Fibroblast of skin of abdomen (primary cell): ENCODE measurements at regions not wholly inside any gene's neighbourhood (a gene's known extent, or its start where the extent isn't known, plus 50 kb on each side); places are given as distances from the start of the nearest gene placed in this dataset.
A peak's percentile ranks its signal among the peaks of the same experiment; 100 is the strongest.
"Not testable (repeated sequence)": the region's sequence is repeated elsewhere in the genome, so short reads cannot be mapped to it uniquely, and the experiment has no call there.

ENCODE experiments used
- DNase-seq: peaks from one replicate; pipeline ENCODE4 v3.0.0-alpha.2; 2013

DNA sequence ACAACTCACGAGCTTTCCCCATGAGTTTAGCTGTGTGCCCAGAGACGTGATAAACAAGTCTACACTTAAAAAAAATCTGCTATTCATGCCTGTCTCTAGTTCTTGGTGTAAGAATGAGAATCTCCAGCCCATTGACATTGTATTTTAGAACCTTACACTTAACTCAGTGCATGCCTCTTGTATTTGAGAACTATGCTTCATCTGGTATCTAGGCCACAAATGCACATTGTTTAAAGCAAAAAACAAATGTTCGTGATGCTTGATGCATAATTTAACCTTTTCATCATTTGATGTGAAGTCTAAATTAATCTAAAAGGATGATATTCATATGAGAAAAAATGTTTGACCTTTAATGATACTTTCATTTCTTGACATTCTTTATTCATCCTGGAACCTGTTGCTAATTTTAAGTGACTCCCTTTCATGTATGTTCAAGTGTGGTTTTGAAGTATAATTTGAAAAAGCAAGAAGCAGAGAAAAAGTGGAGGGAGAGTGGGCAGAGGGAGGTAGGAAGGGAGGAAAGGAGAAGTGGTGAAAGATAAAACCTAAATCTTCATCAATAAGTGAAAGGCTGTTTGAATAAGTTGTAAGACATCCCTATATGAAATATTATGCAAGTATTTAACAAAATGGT lies 116.9 kb downstream of the PFDN4 start:
- DNase-seq, result no peak

DNA sequence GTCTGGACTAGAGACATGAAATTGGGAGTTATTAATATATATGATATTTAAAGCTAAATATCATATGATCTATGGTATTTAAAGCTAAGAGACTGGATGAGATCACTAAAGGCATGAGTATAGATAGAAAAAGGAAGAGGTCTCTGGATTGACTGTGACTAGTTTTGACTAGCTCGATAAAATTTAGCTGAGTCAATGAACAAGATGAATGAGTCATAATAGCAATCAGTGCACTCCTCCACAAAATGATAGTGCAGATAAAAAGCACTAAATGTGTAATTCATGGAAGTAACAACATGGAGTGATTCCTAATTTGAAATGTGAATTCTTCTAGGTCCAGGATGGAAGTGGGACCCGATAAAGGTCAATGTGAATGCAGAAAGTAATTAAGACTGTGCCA lies 127.4 kb downstream of the PFDN4 start:
- DNase-seq, result peak; percentile 32

DNA sequence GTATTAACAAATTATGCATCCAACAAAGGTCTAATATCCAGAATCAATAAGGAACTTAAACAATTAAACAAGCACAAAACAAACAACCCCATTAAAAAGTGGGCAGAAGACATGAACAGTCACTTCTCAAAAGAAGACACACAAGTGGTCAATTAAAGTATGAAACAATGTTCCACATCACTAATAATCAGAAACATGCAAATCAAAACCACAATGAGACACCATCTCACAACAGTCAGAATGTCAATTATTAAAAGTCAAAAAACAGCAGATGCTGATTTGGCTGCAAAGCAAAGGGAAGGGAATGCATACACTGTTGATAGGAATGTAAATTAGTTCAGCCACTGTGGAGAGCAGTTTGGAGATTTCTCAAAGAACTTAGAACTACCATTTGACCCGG lies 129.3 kb downstream of the PFDN4 start:
- peak; percentile 15 for DNase-seq

DNA sequence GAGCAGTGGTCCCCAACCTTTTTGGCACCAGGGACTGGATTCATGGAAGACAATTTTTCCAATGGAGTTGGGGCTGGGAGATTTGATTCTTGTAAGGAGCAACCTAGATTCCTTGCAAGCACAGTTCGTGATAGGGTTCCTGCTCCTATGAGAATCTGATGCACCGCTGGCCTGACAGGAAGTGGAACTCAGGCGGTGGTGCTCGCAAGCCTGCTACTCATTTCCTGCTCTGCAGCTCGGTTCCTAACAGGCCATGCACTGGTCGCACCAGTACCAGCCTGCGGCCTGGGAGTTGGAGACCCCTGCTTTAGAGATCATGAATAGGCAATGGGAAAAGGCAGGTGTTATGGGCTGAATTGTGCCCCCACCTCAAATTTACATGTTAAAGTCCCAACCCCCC lies 131.2 kb downstream of the PFDN4 start:
- DNase-seq, result no peak

DNA sequence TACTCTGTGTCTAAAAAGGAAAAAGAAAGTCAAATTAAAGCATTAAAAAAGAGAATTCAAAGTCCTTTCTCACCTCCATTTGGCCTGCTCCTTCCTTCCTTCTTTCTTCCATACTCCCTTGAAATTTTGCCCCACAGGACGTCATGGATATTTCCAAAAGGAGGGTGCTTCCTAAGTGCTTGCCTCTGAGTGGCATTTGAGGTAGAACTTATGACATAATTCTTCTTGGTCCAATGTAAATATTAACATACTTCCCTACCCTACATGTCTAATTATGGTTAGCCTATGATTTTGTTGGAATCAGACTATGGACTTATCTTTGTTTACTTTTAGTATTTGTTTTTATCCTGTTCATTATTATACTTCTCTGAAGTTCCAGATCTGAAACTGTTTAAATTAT lies 132.3 kb downstream of the PFDN4 start:
- DNase-seq, result no peak

DNA sequence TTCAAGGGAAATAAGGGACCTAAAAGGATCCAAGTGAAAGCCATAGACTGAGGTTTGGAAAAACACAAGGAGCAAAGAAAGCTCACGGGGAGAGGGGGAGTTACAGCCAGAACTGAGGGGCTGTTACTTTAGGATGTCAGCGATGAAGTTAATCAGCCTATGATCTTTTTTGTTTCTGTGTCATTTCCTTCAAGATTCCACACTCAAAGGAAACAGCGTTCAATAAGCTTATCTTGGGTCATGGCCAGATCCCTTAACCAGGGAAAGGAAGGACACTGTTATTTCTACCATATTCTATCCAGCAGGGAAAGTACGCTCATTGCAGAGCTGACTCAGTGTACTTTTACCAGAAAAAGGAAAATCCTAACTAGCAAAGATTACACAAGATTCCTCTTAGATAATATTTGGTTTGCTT lies 132.8 kb downstream of the PFDN4 start:
- DNase-seq, result peak; percentile 85

DNA sequence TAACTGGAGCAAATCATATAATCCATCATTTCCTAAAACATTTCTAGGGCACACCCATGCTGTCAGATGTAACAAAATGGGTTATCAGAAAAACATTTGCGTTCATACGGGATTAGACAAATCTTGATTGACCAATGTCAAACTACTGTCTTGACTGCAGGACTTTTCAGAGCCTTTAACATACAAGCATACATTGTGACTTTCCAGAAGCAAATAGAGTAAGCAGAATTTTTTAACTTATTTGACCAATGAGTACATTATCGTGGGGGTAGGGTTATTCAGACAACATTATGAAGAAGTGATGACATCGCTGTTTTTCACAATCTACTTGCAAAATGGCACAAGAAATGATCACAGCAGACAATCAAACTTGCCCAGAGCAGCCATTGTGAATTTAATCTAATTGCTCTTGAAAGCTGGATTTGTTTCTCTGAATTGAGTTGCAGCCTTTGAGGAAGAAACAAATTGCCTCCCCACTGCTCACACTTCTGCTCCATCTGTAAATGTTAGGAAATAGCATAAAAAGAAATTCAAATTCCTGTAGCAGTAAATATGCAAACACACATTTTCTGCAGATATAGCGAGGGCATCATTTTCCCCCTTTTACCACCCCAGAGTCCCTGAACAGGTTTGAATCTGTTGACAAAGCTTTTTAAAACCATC lies 133.0 kb upstream of the DOK5 start:
- no peak for DNase-seq

DNA sequence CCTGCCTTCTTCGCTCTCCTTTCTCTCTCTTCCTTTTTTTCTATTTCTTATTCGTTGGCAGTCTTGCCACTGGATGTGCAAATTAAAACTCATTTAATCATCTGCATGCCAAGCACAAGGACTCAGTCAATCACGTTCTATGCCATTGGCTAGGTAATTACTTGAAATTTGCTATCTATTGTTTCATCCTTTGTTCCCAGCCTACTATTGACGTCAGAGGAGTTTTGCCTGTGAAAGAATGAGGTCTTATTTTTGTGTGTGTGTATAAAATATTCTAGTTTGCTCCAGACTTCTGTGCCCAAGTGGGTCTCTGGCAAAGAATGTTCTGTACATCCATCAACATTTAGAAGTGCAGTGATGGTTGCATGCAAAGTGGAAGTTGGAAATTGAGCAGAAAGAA lies 132.3 kb upstream of the DOK5 start:
- no peak for DNase-seq

DNA sequence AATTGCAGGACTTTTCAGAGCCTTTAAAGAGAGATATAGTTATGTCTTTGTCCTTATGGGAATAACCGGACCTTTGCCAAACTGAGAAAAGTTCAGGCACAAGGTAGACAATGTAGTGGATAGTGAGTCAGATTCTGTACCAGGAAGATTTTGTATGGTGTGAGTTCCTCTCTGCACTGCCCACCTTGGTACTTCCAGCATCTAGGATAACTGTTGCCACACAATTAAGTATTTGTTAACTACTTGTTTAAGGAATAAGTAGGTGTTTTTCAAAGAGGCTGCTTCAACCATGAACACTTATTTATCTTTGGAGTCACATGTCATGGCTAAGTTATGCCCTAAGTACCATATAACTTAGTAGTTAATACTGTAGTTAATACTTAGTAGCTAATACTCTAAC lies 131.8 kb upstream of the DOK5 start:
- DNase-seq, result no peak

DNA sequence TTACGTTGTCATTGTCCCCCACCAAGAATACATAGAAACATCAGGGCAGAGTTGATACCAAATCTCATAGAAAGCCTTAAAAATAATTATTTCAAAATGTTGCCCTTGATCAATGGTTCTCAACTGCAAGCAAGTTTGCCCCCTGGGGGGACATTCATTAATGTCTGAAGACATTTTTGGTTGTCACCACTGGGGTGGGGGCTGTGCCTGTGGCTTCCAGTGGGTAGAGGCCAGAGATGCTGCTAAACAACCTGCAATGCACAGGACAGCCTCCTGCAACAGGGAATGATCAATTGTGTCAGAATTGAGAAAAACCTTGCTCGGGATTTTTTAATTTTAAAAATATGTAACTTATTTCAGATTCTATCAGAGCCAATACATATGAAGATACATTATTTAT lies 130.6 kb upstream of the DOK5 start:
- DNase-seq, result peak; percentile 10

DNA sequence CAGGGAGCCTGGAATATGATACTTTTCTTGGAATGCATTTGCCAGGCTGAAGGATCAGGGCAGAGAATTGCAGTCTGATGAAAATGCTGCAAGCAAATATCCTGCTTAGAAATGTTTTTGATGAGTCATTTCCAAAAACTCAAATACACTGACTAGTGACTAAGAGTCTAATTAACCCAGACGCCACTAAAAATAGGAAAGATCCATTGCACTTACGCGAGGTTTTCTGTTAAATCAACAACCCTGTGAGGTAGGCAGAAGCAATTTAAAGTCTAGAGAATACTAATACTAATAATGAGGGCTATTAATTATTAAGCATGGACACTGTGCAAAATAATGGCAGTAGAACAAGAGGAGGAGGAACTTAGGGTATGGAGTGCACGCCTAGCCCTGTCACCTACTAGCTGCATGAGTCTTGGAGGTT lies 130.1 kb upstream of the DOK5 start:
- DNase-seq, result peak; percentile 90

DNA sequence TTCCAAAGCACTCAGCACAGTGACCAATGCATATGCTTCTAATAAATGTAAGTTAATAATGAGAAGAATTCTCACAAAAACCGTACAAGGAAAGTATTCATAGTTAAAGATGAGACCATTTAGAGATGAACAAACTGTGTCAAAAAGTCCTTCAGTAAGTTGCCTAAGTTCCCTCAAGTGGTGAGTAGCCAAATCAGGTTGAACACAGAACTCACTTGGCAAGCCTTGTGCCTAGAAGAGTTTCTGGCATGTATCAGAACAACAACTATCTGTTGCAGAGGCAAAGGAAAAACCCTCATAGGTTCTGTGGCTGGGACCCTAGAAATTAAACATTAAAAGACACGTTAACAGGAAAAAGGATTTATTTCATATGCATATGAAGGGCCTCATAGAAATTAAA lies 129.6 kb upstream of the DOK5 start:
- peak; percentile 36 for DNase-seq

DNA sequence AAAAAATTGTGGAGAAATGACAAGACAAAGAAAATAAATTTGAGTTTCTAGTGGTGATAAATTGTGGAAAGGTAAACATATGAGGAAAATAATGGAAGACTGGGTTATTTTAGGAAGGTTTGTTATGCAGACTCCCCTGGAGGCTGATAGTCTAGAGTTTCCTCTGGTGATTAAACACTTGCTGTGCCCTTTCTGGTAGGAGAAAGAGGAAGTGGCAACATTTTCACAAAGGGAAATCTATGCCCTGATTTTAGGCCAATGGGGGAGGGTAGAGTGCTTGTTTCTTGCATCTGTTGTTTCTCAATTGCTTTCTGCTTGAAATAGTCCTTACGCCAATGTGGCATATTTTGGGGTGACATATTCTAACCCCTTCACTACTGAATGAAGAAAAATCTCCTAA lies 129.1 kb upstream of the DOK5 start:
- DNase-seq, result no peak

DNA sequence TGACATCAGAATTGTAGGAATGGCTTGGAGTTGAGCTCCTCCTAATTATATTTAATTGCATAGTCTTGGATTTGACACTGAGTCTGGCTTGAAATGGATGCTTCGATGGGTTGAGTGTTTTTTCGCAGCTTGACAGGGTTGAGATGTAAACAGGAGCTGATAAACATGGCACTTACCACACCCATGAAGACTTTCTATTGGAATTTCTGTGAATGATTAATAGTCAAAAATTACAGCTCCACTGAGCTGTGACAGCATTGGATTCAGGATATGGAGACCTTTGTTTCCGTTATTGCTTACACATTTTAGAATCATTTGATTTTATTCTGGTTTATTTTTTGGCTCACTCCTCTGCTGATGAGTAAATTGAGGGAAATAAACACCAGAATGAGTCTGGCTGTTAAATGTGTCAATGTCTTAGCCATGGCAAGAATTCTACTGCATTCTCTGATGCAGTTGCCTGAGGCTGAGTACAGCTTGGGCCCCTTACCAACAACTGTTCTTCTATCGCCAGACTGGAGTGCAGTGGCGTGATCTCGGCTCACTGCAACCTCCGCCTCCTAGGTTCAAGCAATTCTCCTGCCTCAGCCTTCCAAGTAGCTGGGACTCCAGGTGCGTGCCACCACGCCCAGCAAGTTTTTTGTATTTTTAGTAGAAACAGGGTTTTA lies 128.1 kb upstream of the DOK5 start:
- DNase-seq, result no peak

DNA sequence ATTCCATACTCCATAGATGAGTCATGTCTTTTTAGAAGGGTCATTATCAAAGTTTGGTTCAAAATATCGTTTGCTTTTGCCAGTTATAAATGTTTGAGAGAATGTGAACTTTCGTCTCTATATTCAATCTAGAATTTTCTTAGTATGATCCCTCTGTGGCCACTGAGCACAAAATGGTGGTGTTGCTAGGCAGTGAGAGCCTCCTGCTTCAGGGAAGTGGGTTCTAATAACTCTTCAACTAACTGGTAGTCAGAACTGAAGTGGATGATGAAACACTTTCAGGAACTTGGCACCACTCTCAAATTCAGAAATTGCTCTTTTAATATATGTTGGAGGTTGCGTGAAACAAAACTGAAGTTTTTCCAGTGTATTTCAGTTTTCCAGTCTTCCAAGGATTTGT lies 125.0 kb upstream of the DOK5 start:
- peak; percentile 22 for DNase-seq

DNA sequence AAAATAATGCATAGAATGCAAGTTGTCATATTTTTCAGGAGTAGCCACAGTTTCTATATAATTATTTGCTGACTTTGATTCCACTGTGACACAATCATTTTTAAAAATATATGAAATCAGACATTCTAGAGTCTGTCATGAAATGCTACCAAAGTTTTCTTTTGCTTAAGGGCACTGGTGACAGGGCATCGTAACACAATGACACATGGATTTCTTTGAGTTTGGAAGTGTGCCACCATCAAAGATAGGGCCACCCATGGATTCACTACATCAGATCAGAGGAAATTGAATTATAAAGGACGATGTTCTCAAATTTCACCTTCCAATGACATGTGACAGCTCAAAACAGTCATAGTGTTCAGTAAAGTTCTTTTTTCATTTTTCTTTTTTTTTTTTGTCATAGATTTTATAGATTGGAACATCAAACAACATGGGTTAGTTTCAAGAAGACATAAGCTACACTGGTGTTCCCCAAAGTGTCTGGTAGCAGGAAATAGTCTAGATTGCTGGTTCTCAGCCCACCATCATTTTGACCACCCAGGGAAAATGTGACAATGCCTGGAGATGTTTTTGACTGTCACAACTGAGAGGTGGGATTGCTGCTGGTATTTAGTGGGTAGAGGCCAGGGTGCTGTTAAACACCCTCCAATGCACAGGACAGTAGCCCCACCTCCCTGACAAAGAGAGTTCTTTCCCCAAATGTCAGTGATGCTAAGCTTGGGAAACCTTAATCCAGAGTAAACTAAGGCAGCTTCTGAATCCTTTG lies 123.8 kb upstream of the DOK5 start:
- no peak for DNase-seq

DNA sequence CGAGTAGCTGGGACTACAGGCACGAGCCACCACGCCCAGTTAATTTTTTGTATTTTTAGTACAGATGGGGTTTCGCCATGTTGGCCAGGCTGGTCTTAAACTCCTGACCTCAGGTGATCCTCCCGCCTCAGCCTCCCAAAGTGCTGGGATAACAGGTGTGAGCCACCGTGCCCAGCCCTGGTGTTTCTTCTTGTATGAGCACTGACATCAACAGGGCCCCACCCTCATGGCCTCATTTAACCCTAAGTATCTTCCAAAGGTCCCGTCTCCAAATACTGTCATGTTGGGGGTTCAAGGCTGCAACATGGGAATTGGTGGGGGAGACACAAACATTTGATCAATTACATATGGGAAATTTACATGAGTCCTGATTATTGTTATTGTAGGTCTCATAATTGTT lies 122.9 kb upstream of the DOK5 start:
- not testable (repeated sequence) for DNase-seq

DNA sequence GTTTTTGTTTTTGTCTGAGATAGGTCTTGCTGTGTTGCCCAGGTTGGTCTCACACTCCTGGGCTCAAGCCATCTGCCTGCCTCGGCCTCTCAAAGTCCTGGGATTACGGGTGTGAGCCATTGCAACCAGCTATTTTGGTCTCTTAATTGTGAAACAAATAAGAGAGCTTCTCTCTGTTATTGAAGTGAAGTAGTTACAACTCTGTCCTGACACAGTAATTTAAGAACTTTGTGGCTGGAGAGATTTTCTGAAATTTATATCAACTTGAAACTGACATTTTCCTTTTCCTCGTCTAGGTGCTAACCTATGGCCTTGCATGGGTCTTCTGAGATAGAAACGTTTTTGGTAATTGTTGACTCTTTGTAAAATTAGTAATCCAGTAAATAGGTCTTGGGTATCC lies 122.1 kb upstream of the DOK5 start:
- DNase-seq, result no peak

DNA sequence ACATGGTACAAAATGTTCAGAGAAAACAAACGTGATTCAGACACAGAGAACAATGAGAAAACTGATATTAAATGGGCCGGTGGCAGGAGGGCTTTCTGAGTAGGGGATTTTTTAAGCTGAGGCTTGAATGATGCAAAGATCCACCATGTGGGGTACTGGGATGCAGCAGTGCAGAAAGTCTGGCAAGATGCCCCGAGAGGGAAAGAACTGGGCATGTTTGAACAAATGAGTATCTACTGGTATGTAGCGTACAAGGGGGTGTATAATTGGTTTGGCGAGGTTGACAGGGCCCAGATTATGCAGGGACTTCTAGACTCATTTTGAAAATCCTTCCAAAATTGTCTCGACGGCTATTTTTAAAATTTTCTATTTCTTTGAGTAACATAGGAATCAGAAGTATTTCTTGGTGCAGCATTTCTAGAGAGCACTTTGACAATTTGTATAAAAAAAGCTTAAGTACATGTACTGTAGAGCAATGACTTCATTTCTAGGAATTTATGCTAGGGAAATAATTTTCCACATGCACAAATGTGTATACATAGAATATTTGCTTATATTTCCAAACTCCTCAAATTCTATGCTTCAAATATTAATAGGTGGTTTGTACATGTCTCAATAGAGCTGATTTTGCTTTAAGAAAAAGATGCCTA lies 119.6 kb upstream of the DOK5 start:
- DNase-seq, result peak; percentile 21

DNA sequence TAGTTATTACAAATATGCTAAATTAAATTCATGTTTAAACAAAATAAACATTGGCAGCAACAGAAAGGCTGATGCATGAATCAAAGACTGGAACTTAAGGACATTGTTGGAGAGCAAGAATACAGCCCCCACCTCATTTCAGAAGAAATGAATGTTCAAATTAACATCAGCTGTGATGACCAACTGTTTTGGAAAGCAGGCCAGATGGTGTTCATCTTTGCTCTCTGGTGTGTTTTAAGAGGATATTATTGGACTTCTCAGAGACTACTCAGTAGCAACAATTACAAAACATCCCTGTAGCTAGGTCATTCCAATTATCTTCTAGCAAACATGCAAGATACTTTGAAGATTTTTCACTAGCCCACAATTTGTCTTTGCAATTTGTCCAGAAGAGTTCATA lies 118.6 kb upstream of the DOK5 start:
- DNase-seq, result peak; percentile 22

DNA sequence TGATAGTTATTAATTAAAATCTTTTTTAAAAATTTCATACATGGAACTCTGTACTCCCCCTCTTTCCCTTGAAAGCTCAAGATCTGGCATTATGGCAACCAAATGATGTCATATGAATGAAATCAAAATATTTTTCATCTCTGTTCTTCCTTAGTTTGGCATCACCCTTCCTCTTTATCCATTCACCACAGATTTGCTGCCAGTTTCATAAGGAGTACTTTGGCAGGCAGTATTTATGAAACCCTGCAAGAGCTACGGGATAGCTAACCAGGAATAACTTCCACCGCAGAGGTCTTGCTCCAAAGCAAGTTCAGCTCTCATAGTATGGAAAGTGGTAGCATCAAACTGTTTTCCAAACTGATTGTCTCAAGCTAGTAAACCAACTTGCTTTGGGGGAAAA lies 113.9 kb upstream of the DOK5 start:
- DNase-seq, result no peak

DNA sequence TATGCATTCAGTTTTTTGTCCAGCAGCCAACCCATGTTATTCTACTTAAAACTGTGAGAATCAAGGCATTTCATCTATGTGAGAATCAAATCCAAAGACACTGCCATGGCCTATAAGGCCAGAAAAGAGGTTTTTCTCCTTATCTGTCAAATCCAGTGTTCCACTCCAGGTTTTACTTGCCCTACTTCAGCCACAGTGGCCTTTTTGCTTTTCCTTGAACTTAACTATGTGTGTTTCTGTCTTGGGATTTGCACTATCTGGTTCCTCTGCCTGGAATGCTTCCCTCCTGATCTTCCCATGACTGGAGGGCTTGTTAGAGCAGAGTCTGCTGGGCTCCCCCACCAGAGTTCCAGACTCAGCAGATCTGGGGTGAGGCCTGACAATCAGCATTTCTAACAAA lies 113.1 kb upstream of the DOK5 start:
- DNase-seq, result no peak

DNA sequence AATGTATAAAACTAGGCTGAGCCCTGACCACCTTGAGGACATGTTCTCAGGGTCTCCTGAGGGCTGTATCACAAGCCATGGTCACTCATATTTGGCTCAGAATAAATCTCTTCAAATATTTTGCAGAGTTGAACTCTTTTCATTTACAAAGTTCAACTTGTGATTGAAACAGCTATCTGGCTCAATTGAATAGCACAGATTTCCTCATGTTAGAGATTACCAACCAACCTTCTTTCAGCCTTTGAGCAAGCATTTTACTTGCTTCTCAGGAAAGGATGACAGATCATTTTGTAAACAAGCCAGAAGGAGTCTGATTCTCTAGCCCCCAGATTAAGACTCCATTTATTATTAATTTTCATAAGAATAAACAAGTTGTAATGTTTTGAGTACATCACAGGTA lies 111.0 kb upstream of the DOK5 start:
- DNase-seq, result no peak
